GM12878 (cell line): ENCODE measurements at regions not wholly inside any gene's neighbourhood (a gene's known extent, or its start where the extent isn't known, plus 50 kb on each side); places are given as distances from the start of the nearest gene placed in this dataset.

ENCODE experiments used
- ATF7 ChIP-seq: fragments of 450-650 bp; IDR thresholded peaks from 2 replicates; pipeline ENCODE4 v1.6.1; 2016; ENCODE audit warnings: low read depth, mild to moderate bottlenecking
- CBX5 ChIP-seq: sonication (generic); IDR thresholded peaks from 2 replicates; pipeline ENCODE4 v1.6.1; 2016; ENCODE audit warnings: low read depth, moderate library complexity, mild to moderate bottlenecking, inconsistent platforms
- CEBPB ChIP-seq, 2 experiments: fragments of 150-350 bp in 1 of 2; IDR thresholded peaks; 2 replicates each; pipeline ENCODE4 v1.6.1; 2012 to 2014; ENCODE audit warnings: low read depth in 2 of 2, low read length in 2 of 2, borderline replicate concordance in 1 of 2, inconsistent platforms in 1 of 2
- RUNX3 ChIP-seq: IDR thresholded peaks from 2 replicates; pipeline ENCODE4 v1.6.1; 2012; ENCODE audit warnings: low read length, inconsistent platforms
- SREBF2 ChIP-seq: IDR thresholded peaks from 2 replicates; pipeline ENCODE4 v1.6.1; 2012; ENCODE audit warnings: mild to moderate bottlenecking, low read length
- ZNF207 ChIP-seq: fragments of 450-650 bp; IDR thresholded peaks from 2 replicates; pipeline ENCODE4 v1.6.1; 2014; ENCODE audit warnings: antibody characterized with exemption, mild to moderate bottlenecking, borderline replicate concordance
- TF ChIP-seq, protein P1 (sequence below): fragments of 450-650 bp; formaldehyde crosslinking; IDR thresholded peaks from 2 replicates; pipeline ENCODE4 v1.4.0; 2020; ENCODE audit warnings: mild to moderate bottlenecking, moderate library complexity
- TF ChIP-seq, protein P2 (sequence below): fragments of 450-650 bp; IDR thresholded peaks from 2 replicates; pipeline ENCODE4 v1.6.1; 2016; ENCODE audit warnings: mild to moderate bottlenecking, moderate library complexity, borderline replicate concordance

GRCh38 chr9:113648048-113648447 lies 184.5 kb downstream of the RGS3 start (continued):
- TF ChIP-seq, protein P1, sequence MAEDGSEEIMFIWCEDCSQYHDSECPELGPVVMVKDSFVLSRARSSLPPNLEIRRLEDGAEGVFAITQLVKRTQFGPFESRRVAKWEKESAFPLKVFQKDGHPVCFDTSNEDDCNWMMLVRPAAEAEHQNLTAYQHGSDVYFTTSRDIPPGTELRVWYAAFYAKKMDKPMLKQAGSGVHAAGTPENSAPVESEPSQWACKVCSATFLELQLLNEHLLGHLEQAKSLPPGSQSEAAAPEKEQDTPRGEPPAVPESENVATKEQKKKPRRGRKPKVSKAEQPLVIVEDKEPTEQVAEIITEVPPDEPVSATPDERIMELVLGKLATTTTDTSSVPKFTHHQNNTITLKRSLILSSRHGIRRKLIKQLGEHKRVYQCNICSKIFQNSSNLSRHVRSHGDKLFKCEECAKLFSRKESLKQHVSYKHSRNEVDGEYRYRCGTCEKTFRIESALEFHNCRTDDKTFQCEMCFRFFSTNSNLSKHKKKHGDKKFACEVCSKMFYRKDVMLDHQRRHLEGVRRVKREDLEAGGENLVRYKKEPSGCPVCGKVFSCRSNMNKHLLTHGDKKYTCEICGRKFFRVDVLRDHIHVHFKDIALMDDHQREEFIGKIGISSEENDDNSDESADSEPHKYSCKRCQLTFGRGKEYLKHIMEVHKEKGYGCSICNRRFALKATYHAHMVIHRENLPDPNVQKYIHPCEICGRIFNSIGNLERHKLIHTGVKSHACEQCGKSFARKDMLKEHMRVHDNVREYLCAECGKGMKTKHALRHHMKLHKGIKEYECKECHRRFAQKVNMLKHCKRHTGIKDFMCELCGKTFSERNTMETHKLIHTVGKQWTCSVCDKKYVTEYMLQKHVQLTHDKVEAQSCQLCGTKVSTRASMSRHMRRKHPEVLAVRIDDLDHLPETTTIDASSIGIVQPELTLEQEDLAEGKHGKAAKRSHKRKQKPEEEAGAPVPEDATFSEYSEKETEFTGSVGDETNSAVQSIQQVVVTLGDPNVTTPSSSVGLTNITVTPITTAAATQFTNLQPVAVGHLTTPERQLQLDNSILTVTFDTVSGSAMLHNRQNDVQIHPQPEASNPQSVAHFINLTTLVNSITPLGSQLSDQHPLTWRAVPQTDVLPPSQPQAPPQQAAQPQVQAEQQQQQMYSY (CRISPR knock-in tag), result no peak
- TF ChIP-seq RUNX3, result no peak
- TF ChIP-seq CEBPB (IDR thresholded peaks at IDR 0.05; ENCODE audit: borderline replicate concordance in 1 of 2, low read depth in 2 of 2, low read length in 2 of 2), result no peak
- TF ChIP-seq, protein P2, sequence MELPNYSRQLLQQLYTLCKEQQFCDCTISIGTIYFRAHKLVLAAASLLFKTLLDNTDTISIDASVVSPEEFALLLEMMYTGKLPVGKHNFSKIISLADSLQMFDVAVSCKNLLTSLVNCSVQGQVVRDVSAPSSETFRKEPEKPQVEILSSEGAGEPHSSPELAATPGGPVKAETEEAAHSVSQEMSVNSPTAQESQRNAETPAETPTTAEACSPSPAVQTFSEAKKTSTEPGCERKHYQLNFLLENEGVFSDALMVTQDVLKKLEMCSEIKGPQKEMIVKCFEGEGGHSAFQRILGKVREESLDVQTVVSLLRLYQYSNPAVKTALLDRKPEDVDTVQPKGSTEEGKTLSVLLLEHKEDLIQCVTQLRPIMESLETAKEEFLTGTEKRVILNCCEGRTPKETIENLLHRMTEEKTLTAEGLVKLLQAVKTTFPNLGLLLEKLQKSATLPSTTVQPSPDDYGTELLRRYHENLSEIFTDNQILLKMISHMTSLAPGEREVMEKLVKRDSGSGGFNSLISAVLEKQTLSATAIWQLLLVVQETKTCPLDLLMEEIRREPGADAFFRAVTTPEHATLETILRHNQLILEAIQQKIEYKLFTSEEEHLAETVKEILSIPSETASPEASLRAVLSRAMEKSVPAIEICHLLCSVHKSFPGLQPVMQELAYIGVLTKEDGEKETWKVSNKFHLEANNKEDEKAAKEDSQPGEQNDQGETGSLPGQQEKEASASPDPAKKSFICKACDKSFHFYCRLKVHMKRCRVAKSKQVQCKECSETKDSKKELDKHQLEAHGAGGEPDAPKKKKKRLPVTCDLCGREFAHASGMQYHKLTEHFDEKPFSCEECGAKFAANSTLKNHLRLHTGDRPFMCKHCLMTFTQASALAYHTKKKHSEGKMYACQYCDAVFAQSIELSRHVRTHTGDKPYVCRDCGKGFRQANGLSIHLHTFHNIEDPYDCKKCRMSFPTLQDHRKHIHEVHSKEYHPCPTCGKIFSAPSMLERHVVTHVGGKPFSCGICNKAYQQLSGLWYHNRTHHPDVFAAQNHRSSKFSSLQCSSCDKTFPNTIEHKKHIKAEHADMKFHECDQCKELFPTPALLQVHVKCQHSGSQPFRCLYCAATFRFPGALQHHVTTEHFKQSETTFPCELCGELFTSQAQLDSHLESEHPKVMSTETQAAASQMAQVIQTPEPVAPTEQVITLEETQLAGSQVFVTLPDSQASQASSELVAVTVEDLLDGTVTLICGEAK, result no peak
- TF ChIP-seq ZNF207, result no peak
- TF ChIP-seq SREBF2, result no peak
- TF ChIP-seq ATF7, result no peak
- no peak for TF ChIP-seq CBX5
